Choroid plexus epithelial cell (primary cell): ENCODE measurements at regions not wholly inside any gene's neighbourhood (a gene's known extent, or its start where the extent isn't known, plus 50 kb on each side); places are given as distances from the start of the nearest gene placed in this dataset.
A peak's percentile ranks its signal among the peaks of the same experiment; 100 is the strongest.

ENCODE experiments used
- DNase-seq: peaks from one replicate; pipeline ENCODE4 v3.0.0-alpha.2; 2010; ENCODE audit warnings: low read depth
- H3K4me3 ChIP-seq: 2 replicates; pipeline ENCODE4 v1.5.1; 2011; ENCODE audit warnings: low read depth, mild to moderate bottlenecking, control low read depth, low read length, moderate library complexity
- TF ChIP-seq, protein P1 (sequence below): conservative IDR thresholded peaks from 2 replicates; pipeline ENCODE4 v1.5.1; 2011; ENCODE audit warnings: low read depth, mild to moderate bottlenecking, control low read depth, inconsistent platforms, low read length, moderate library complexity

DNA sequence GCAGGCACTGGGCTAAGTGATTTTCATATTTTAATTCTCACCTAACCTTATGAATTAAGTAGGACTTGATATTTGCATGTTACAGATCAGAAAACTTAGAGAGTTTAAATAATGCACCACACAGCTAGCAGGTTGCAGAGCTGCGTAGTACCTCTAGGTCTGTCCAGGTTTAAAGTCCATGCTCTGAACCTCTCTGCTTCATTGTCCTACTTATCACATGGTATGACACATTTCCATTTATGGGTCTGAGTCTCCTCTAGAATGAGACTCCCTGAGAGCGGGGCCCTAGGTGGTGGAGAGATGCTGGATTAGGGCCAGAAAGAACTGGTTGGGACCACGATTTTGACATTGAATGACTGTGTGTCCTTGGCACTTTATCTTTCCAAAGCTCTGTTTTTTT is 102.5 kb upstream of the USP24 start:
- no peak overlapping the region for H3K4me3 ChIP-seq
- DNase-seq = no peak
- TF ChIP-seq, protein P1, sequence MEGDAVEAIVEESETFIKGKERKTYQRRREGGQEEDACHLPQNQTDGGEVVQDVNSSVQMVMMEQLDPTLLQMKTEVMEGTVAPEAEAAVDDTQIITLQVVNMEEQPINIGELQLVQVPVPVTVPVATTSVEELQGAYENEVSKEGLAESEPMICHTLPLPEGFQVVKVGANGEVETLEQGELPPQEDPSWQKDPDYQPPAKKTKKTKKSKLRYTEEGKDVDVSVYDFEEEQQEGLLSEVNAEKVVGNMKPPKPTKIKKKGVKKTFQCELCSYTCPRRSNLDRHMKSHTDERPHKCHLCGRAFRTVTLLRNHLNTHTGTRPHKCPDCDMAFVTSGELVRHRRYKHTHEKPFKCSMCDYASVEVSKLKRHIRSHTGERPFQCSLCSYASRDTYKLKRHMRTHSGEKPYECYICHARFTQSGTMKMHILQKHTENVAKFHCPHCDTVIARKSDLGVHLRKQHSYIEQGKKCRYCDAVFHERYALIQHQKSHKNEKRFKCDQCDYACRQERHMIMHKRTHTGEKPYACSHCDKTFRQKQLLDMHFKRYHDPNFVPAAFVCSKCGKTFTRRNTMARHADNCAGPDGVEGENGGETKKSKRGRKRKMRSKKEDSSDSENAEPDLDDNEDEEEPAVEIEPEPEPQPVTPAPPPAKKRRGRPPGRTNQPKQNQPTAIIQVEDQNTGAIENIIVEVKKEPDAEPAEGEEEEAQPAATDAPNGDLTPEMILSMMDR = no peak

DNA sequence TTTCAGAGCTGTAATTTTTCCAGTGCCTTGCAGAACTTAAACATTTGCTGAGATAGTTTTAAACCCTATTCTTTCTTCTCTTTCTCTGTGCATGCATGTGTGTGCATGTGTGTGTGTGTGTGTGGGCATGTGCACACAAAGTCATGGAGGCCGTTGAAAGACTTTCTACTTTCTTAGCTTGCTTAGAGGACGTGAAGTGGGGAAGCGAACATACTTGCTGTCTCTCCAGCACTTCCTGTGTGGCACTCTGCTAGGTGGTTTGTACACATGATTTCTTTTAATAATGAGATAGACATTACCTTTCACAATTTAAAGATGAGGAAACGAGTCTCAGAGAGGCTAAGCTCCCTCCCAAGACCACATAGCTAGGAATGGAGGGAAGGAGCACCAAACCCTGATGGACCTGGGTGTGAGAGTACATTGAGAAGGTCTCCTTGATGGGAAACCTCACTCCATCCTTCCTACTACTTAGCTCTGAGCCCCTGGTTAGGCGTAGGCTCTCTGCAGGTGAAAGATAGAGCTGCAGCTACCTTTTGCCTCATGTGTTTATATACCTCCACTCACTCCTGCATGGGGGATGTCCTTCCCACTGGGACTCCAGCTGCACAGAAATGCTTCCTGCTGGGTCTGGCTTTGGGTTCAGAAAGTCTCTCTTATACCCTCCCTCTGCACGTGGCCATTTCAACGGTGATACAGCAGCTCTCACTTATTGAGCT is 101.9 kb upstream of the USP24 start:
- TF ChIP-seq, protein P1 = no peak
- no peak overlapping the region for H3K4me3 ChIP-seq
- DNase-seq = no peak

DNA sequence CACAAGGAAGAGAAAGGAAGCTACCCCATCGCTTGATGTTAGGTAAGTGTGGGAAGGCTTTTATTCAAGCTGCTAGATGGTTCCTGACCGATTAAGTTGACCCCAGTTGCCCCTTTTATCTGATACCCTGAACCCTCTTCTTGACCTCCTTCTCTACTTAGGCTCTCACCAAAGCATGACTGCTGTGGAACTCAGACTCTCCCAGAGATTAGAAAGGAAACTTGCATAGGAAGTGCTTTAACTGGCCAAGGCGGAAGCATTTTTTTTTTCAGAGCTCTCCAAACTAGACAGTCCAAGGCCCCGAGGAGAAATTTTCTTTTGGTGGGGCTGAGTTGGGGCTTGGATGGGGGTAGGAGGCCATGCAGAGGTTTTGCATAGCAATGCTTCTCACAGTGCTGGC is 101.3 kb upstream of the USP24 start:
- no peak overlapping the region for H3K4me3 ChIP-seq
- TF ChIP-seq, protein P1 = no peak
- DNase-seq = no peak

DNA sequence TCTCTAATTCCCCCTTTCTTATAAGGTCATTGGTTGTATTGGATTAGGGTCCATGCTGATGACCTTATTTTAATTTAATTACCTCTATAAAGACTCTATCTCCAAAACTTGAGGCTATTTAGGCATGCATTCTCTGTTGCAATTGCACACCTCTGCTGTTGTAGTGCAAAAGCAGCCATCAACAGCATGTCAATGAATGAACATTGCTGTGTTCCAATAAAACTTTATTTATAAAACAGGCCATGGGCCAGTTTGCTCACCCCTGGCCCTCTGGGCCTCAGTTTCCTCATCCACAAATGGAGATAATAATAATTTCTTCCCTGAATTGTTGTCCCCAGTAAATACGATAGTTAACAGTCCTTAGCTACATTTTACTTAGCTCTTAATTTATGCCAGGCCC is 100.4 kb upstream of the USP24 start:
- no peak for DNase-seq
- TF ChIP-seq, protein P1 = no peak
- H3K4me3 ChIP-seq = no peak overlapping the region

GRCh38 chr1:55314740-55315139 is 99.6 kb upstream of the USP24 start:
- TF ChIP-seq, protein P1 = no peak
- no peak overlapping the region for H3K4me3 ChIP-seq
- DNase-seq = no peak

- DNase-seq = peak; percentile 22
- H3K4me3 ChIP-seq = no peak overlapping the region
- TF ChIP-seq, protein P1 = no peak
These were observed 98.7 kb upstream of the USP24 start for GRCh38 chr1:55313903-55314302.

- H3K4me3 ChIP-seq = no peak overlapping the region
- TF ChIP-seq, protein P1 = no peak
- no peak for DNase-seq
These were observed 96.8 kb upstream of the USP24 start for GRCh38 chr1:55311979-55312378.
